ENCODE measurements at regions not wholly inside any gene's neighbourhood (a gene's known extent, or its start where the extent isn't known, plus 50 kb on each side); places are given as distances from the start of the nearest gene placed in this dataset.

DNA sequence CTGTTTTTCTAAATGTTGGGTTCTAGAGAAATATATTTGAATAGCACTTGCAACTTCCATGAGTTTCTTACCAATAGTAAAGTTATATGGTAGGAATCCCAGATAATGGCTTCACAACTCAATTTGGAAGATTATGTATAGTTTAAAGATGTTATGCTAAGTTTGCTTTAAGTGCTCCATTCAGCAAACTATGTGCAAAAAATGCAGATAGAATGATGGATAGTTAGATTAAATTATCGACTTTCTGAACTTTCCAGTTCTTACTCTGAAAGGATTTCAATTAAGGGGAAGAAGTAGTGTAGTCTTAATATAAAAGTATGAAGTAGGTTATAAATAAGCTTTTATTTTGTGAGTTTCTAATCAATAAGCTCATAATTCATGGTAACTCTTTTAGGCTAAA, 60.7 kb upstream of the NFKB1 start:
- no peak for DNase-seq (ENCODE audit: low spot score)

GRCh38 chr4:102441978-102442911, 58.9 kb upstream of the NFKB1 start:
- no peak for DNase-seq (ENCODE audit: low spot score)

GRCh38 chr4:102444752-102445151, 56.4 kb upstream of the NFKB1 start:
- DNase-seq (ENCODE audit: low spot score): no peak

- DNase-seq (ENCODE audit: low spot score): no peak
Observed at GRCh38 chr4:102445213-102445612, 55.9 kb upstream of the NFKB1 start.

DNA sequence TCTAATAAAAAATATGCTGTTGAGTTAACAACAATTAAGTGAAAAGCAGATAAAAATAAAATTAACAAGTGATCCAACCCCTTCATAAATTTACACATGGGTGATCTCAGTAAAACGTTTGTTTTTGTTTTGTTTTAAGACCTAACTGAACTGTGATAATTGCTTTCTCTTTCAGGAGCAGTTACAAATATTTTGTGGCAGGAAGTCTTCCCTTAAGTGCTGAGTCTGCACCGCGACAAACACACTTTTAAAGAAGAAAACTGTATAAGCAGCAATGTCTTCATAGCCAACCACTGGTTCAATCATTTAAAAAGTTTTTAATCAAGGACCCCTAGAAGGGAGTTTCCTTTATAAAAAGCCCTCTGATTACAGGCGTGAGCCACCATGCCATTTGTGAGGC, 53.7 kb upstream of the NFKB1 start:
- DNase-seq (ENCODE audit: low spot score): no peak

- DNase-seq (ENCODE audit: low spot score): peak; percentile 56
Observed at GRCh38 chr4:102449751-102450352, 51.3 kb upstream of the NFKB1 start.

- no peak for DNase-seq (ENCODE audit: low spot score)
Observed at GRCh38 chr4:102451266-102451665, 49.9 kb upstream of the NFKB1 start.
